Muscle of back (tissue), 3 donors: ENCODE measurements at regions not wholly inside any gene's neighbourhood (a gene's known extent, or its start where the extent isn't known, plus 50 kb on each side); places are given as distances from the start of the nearest gene placed in this dataset.

ENCODE experiments used
- DNase-seq, 3 donors: peaks; one replicate each; pipeline versions ENCODE4 v3.0.0 to v3.0.0-alpha.2; 2013

- DNase-seq, result no peak
Measured at GRCh38 chr2:66382091-66382490, 52.8 kb upstream of the MEIS1 start.

- no peak for DNase-seq
Measured at GRCh38 chr2:66379473-66379872, 55.5 kb upstream of the MEIS1 start.

DNA sequence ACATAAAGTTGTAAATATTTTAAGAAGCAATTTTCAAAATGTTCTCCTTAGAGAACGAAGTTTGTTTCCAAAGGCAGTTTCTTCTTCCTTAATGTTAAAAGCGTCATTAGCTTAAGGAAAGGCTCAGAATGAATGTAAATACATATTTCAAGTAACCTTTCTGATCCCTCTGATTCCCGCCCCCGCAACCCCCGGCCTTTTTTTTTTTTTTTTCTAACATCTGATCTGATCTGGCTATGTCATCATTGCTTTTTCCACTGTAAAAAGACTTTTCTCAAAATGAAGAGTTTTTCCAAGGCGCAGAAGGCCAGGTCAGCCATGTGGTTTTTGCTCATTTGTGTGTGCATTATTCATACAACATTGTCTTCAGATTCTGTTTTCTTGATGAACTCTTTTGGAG lies 57.1 kb upstream of the MEIS1 start:
- no peak for DNase-seq

- no peak for DNase-seq
Measured at GRCh38 chr2:66370824-66371223, 64.1 kb upstream of the MEIS1 start.

DNA sequence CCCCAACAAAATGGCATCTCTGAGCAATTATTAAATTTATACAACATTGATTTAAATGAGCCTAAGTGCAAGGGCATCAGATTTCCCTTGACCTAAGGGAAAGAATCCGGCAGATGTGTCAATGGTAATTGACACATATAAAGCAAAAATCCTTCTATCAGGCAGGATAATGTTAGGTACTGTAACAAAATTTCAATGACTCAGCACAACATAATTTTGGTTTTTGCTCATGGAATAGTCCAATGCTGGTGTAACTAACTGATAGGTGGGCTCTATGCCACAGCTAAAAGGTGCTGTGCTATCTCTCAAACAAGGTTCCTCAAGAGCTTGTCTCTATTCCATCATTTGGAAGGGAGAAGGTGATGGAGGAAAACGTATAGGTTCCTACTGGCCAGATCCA lies 68.3 kb upstream of the MEIS1 start:
- no peak for DNase-seq

DNA sequence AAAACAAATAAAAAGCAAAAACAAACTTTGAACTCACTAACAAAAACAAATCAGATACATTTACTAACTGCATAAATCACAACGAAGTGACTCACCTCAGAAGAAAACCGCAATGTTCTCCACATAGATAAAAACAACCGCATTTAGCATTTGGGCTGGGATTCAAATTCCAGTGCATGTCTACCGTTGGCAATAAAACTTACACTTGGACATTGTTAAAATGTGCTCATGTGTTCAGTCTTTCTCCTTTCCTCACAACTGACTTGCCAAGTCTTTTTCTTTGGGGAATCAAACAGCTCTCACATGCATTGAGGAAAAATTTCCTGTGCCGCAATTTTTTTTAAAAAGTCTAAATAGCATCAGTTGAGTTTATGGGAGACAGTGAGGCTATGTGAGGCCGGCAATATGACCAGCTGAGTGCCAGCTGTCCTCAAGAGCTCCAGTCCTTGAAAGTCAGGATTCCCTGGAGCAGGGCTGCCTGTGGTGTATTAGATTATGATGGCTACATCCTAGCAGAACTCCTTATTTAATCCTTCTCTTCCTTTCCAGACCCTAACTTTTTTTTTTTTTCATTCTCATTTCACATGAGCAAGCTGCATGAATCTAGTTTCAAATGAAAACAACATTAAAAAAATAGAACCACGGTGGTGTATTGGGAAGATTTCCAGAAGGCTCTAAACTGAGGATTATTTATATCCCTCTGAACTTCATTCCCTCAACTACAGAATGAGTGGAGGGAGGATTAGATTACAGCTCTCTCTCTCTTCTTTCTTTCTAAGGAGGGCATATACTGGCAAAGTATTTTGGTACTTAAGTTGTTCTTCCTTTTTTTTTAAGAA lies 70.2 kb upstream of the MEIS1 start:
- DNase-seq, result peak; percentile 48 to 81 (median 60)

DNA sequence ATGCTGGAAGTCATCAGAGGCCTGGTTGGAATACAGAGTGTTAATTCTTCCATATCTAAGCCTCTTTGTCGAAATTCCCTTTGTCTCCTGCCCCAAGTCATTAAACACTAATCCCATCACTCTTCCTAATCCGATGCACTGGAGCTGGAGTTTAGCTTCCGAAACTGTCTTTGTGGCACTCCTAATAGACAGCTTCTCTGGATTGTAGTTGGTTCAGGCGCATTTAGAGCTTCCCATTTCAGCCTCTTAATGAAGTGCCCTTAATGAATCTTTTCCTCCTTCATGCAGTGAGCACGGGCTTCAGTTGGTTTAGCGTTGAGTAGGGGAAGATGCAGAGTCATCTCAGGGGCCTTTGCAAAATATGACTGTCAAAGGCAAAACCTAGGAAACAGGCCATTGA lies 72.2 kb upstream of the MEIS1 start:
- DNase-seq, result no peak

- DNase-seq, result no peak
Measured at GRCh38 chr2:66346231-66346664, 88.7 kb upstream of the MEIS1 start.

DNA sequence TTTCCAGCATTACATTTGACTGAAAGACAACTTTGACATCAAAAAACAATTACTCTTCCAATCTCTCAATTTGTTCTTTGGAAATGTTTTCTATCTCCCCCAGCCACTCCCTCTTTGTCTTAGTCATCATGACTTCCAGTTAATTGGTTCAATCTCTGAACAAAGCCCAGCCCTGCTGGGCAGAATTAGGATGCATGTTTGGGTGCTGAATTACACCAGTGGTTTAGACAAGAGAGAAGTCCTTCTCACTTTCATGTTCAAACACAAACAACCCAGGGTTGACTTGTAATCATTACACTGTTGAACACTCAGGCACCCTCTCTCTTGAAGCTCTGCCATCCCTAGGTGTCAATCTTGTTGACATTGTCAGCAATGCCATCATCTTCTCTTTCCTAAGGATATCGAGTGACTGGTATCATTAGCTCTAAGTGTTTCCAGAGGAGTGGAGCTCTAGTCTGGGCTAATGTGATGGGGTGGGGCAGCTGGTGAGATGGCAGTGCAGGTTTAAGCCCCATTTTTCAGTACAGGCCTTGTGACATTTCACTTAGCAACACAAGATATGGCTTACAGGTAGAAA lies 90.8 kb upstream of the MEIS1 start:
- no peak for DNase-seq

GRCh38 chr2:66343259-66343658 lies 91.7 kb upstream of the MEIS1 start:
- no peak for DNase-seq

GRCh38 chr2:66340521-66340920 lies 94.4 kb upstream of the MEIS1 start:
- DNase-seq, result no peak

DNA sequence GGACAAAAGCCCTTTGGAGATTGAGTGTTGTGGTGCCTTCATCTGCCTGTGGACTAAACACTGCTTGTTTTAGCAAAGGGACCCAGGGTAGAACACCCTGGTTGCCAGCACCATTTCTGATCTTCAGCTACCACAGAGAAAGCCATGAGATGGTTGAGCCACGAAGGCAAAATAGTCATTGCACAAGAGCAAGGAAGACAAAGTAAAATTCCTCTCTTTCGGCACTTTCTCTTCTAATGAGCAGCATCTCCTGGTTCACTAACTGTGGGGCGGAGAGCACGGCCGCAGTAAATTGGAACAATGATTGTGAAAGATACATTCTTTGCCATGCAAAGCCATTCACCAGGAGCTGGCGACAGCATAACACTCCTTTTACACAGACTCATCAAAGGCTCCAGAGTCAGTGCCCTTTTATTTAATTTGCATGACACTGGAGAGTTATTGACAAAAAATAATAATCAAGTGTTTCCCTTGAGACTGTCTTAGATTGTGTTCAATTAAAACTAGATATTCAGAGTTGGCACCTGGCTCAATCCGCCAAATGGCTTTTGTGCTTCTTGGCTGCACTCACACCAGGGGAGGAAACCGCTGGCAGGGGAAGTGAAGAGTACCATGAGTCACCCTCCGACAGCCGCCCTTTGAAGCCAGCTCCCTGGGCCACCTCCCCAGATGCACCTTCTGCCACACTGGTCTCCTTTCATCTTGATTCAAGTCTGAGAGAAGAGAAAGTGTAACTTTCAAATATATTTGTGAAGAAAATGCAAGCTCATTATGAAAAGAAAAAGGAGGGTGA lies 100.5 kb upstream of the MEIS1 start:
- DNase-seq, result no peak

DNA sequence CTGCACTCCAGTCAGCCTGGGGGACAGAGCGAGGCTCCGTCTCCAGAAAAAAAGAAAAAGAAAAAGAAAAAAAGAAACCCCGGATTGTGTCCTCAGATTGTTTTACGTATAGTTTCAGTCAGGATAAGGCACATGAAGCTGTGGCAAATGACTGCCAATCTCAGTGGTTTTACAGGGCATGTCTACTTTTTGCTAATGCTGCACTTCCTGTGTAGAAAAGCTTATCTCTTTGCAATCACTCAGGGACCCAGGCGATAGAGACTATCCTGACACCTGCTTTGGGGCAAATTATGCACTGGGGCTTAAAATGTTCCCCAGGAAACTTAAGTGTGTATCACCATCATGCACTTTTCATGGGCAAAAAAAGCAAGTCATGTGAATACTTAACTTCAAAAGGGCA lies 103.7 kb upstream of the MEIS1 start:
- DNase-seq, result no peak

GRCh38 chr2:66329081-66329605 lies 105.8 kb upstream of the MEIS1 start:
- no peak for DNase-seq

- no peak for DNase-seq
Measured at GRCh38 chr2:66327066-66327740, 107.7 kb upstream of the MEIS1 start.

- no peak for DNase-seq
Measured at GRCh38 chr2:66324909-66325528, 109.9 kb upstream of the MEIS1 start.

GRCh38 chr2:66324356-66324755 lies 110.6 kb upstream of the MEIS1 start:
- DNase-seq, result no peak

- no peak for DNase-seq
Measured at GRCh38 chr2:66323406-66323805, 111.5 kb upstream of the MEIS1 start.

DNA sequence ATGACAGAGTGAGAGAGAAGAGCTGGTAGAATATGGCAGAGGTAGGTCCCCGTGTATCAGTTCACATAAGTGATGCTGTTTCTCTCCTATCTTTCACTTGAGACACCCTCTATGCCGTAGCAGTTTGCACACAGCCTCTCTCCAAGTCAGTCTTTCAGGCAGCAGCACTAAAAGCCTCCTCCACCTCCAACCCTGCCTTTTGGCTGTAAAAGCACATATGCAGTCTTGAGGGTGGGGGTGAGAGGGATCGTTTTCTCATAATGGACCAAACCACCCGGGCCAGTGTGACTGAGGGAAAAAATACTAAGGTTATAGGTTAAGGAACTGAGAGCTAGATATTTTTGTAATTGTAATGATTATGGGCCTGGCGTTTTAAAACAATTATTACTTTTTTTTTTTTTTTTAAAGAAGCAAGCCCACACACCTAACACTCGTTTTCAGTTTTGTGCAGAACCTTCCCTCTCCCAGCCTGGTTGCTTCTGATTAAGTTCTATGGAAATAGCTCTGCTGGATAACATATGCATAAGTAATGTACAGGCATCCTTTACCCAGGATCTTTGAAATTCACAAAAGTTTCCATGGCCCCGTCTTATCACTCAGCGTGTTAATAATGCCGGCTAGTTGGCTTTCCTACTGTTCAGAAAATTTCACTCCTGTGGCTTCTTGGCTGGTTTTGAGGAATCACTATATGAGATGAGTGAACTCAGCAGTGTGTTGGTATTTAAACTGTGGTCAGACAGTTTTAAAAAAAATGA lies 112.2 kb upstream of the MEIS1 start:
- no peak for DNase-seq

- DNase-seq, result no peak
Measured at GRCh38 chr2:66318009-66318561, 116.8 kb upstream of the MEIS1 start.
